Kasumi-1 (cell line): ENCODE measurements at regions not wholly inside any gene's neighbourhood (a gene's known extent, or its start where the extent isn't known, plus 50 kb on each side); places are given as distances from the start of the nearest gene placed in this dataset.

Source experiments
- DNase-seq, 2 experiments: peaks; one replicate each; lab custom pipeline; 2025; lab: John Stamatoyannopoulos, UW

DNA sequence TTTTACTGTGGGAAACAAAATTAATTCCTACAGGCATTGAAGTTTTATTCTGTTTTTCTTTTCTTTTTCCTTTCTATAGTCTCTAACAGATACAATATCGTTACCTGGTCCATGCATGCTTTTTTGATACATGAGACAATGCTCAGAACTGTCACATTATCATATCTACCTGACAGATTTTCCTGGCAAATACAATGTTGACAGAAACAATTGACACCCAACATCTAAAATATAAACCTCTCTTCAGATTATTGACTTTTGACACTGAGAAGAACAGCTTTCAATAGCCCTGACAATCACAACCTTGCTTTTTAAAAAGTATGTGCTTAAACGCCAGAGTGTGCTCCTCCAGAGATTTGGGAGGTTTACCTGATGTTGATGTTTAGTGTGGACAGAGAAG lies 2334.6 kb upstream of the WWC1 start:
- no peak for DNase-seq

- DNase-seq, result no peak
Measured at GRCh38 chr5:165981671-165982070, 2309.8 kb upstream of the WWC1 start.

GRCh38 chr5:165996201-165996875 lies 2295.1 kb upstream of the WWC1 start:
- DNase-seq, result no peak

GRCh38 chr5:165999693-166000320 lies 2291.6 kb upstream of the WWC1 start:
- DNase-seq, result no peak

- no peak for DNase-seq
Measured at GRCh38 chr5:166004006-166004405, 2287.4 kb upstream of the WWC1 start.

GRCh38 chr5:166013415-166013814 lies 2278.0 kb upstream of the WWC1 start:
- DNase-seq, result no peak

- no peak for DNase-seq
Measured at GRCh38 chr5:166014256-166014655, 2277.2 kb upstream of the WWC1 start.

GRCh38 chr5:166018716-166019115 lies 2272.7 kb upstream of the WWC1 start:
- DNase-seq, result no peak

DNA sequence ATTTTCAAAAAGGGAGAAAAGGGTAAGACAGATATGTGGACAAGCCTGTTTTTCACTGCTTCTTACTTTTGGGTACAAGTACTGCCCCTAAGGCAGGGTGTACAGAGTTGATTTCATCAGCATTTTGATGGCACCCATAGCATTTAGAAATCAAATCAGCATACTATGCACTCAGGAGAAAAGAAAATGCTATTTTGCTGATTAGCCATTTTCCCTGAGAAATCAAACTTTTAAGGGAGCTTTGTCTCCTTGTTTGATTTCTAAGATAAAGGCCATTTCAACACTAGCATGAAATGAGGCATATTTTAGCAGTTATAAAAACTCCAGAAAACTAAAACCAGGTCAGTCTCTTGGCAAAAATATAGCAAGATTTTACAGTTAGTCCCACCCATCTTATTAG lies 2269.4 kb upstream of the WWC1 start:
- DNase-seq, result no peak

- no peak for DNase-seq
Measured at GRCh38 chr5:166024970-166025369, 2266.5 kb upstream of the WWC1 start.

DNA sequence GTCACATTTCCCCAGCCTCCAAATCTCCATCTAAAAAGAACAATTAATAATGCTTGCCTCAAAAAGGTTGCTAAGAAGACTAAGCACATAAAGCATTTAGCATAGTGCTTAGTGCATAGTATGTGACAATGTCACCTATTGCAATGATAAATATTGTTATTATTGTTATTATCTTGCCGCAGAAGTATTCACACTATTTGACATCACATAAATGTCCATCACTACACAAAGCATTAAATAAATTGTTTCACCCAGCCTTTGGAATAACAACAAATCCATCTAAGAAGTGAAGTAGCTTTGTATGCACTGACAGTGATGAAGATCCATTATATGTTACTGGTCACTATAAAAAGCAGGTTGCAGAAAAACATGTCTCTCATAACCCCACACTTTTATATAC lies 2263.9 kb upstream of the WWC1 start:
- no peak for DNase-seq

DNA sequence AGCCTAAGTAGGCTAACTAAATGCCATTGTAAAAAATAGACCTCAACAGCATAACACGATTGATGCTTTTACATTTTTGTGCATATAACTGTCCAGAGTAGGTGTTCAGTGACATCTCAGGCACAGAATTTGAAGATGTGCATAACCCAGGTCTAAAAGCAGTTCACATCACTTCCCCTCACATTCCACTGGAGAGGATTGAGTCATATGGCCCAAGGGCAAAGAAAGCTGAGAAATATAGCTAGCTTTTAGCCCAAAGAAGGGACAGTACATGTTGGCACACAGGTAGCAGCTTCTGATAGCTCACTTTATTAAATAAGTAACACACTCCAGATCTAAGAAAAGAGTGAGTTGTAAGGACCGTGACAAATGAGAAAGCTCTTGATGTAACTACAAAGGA lies 2259.5 kb upstream of the WWC1 start:
- no peak for DNase-seq

DNA sequence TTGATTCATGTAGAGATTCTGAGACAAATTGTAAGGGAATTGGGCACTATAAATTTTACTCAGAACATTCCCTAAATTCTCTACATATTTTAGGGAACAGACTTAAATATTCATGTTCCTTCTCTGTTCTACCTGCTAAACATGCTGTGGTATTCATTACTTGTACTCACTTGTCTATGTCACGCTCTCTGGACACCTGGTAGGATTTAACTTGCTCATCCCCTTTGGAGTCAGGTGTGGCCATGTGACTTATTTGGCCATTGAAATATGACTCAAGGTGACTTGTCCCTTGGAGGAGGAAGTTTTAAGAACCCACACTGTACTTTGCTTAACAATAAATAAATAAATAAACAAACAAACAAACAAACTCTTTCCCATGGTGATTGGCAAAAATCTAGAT lies 2258.8 kb upstream of the WWC1 start:
- no peak for DNase-seq

- DNase-seq, result no peak
Measured at GRCh38 chr5:166045961-166046360, 2245.5 kb upstream of the WWC1 start.

DNA sequence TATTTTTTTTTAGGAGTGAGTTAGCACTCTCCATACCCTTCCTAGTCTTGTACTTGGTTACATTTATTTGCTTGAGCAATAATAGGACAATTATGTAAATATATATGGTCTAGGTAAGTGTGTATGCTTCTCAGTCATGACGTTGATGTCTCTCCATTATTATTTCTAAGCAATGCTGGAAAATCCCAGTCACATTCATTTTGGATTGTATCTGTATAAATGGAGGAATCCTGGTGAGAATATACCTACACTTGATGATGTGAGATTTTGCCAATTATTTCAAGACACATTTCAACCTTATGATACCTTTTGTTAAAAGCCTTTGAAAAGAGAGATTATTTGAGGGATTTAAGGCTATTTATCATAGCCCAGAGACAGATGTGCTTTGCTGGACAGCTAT lies 2244.5 kb upstream of the WWC1 start:
- no peak for DNase-seq

- no peak for DNase-seq
Measured at GRCh38 chr5:166050531-166050930, 2240.9 kb upstream of the WWC1 start.

DNA sequence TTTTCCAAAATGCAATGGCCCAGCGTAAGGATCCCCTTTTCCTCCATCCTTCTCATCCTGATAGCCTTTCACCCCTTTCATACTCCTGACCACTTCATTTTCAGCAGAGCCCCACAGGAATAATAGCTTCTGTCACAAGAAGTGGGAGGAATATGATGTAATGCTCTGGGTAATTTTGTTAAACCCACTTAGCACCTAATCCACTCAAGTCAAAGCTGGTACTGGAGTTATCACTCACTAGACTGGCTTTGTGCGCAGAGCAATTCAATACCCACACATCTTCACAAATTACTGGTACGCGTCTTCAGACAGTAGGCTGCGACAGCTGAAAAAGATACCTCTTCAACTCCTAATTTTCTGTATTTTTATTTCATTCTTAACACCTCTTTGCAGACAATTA lies 2232.8 kb upstream of the WWC1 start:
- DNase-seq, result no peak

GRCh38 chr5:166062094-166062493 lies 2229.4 kb upstream of the WWC1 start:
- no peak for DNase-seq

GRCh38 chr5:166062719-166063118 lies 2228.7 kb upstream of the WWC1 start:
- no peak for DNase-seq

GRCh38 chr5:166063261-166063660 lies 2228.2 kb upstream of the WWC1 start:
- DNase-seq, result no peak

DNA sequence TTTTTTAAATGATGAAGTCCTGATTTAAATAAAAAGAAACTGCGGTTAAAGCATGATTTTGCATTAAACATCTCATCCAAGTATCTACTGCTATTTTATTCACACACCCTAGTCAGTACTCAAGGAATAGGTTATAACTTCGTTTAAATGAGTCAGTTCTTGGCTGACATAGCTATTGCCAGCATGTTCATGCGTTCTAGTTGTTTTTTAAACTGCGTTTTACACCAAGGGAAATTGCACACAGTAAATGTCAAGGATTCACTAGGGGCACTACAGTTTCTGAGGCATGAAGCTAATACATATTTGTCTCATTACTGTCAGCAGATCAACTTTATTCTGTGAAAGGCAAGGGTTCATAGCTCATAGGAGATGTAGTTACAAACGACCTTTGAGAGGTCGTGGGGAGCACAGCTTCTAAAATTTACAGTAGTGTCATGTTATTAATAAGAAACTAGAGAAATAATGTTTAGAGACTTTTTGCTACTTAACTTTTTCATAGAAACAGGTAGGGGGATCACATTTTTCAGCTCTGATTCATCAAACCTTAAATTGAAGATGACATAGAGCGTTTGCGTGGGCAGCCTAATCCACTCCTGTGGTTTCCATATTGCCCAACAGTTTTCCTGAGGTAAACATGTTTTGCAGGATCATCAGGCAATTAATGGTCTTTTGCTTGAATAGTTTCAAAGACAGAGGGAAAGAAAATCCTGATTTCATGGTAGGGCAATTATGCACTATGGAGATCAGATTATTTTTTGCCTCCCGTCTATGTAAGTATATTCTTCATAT lies 2222.7 kb upstream of the WWC1 start:
- no peak for DNase-seq

DNA sequence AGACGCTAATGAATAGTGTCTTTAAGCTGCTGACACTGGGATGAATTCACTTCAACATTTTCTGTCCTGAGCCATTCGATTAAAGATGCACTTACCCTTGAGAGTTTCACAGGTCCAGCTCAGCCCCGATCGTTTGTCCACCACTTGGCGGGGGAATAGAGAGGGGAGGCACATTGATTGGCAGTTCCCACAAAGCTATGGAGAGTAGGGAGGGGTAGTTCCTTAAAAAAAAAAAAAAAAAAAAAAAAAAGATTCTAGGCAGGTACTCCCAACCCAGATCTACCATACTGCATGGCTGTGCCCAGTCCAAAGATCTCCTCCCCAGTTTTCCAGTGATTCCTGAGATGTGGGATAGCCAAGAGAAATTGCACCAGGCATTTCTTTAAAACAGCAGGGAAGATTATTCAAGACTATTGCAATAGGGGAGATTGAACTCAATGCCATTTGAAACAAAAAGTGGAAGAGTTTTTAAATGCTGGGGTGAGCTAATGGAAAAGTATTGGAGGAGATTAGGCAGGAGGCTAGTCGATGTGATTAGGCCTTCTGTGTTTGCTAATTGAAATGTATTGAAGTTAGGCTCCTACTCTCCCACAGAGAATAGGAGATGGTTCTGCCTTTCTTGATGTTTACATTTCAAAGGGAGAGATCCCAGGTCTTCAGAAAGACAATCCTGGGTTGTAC lies 2217.4 kb upstream of the WWC1 start:
- DNase-seq, result no peak
